Trophoblast cell (in vitro differentiated cells and primary cell): ENCODE measurements at regions not wholly inside any gene's neighbourhood (a gene's known extent, or its start where the extent isn't known, plus 50 kb on each side); places are given as distances from the start of the nearest gene placed in this dataset.

Experiments used
- DNase-seq, 2 donors: peaks; one replicate each; pipeline ENCODE4 v3.0.0-alpha.2; 2016
- H2AFZ ChIP-seq: 2 replicates; pipeline ENCODE4 v1.6.1; 2013; ENCODE audit warnings: low read length, moderate library complexity, mild to moderate bottlenecking; ENCODE audit not compliant: insufficient read depth, poor library complexity
- H2AK5ac ChIP-seq: 2 replicates; pipeline ENCODE4 v1.6.1; 2013; ENCODE audit warnings: mild to moderate bottlenecking, low read length
- H2BK120ac ChIP-seq: 2 replicates; pipeline ENCODE4 v1.6.1; 2013; ENCODE audit warnings: low read length, mild to moderate bottlenecking, moderate library complexity; ENCODE audit not compliant: insufficient read depth, poor library complexity
- H2BK12ac ChIP-seq: 2 replicates; pipeline ENCODE4 v1.6.1; 2013; ENCODE audit warnings: mild to moderate bottlenecking, low read length, moderate library complexity
- H2BK5ac ChIP-seq: 2 replicates; pipeline ENCODE4 v1.6.1; 2013; ENCODE audit warnings: low read length, low read depth, moderate library complexity, mild to moderate bottlenecking; ENCODE audit not compliant: poor library complexity
- H3K14ac ChIP-seq: 2 replicates; pipeline ENCODE4 v1.6.1; 2013; ENCODE audit warnings: mild to moderate bottlenecking, low read length
- H3K18ac ChIP-seq: 2 replicates; pipeline ENCODE4 v1.6.1; 2013; ENCODE audit warnings: mild to moderate bottlenecking, low read length
- H3K23ac ChIP-seq: 2 replicates; pipeline ENCODE4 v1.6.1; 2013; ENCODE audit warnings: low read length
- H3K27ac ChIP-seq: 2 replicates; pipeline ENCODE4 v1.5.1; 2013; ENCODE audit warnings: low read depth, mild to moderate bottlenecking, inconsistent platforms, low read length, moderate library complexity
- H3K27me3 ChIP-seq: 2 replicates; pipeline ENCODE4 v1.6.1; 2013; ENCODE audit warnings: inconsistent platforms, mild to moderate bottlenecking, low read length, moderate library complexity; ENCODE audit not compliant: insufficient read depth
- H3K36me3 ChIP-seq, 2 experiments: 1 replicate in 1 of 2; 2 replicates in 1 of 2; pipeline ENCODE4 v1.6.1; 2013; ENCODE audit warnings: low read length in 2 of 2, mild to moderate bottlenecking in 2 of 2, moderate library complexity in 1 of 2; ENCODE audit not compliant: insufficient read depth in 2 of 2, control insufficient read depth in 1 of 2
- H3K4ac ChIP-seq: 2 replicates; pipeline ENCODE4 v1.6.1; 2013; ENCODE audit warnings: low read depth, mild to moderate bottlenecking, low read length, moderate library complexity
- H3K4me1 ChIP-seq, 2 experiments: 1 replicate in 1 of 2; 2 replicates in 1 of 2; pipeline ENCODE4 v1.6.1; 2013; ENCODE audit warnings: low read length in 2 of 2, mild to moderate bottlenecking in 2 of 2, moderate library complexity in 1 of 2; ENCODE audit not compliant: insufficient read depth in 2 of 2, control insufficient read depth in 1 of 2
- H3K4me2 ChIP-seq: 2 replicates; pipeline ENCODE4 v1.6.1; 2013; ENCODE audit warnings: inconsistent platforms, mild to moderate bottlenecking, low read length, moderate library complexity
- H3K4me3 ChIP-seq: 2 replicates; pipeline ENCODE4 v1.5.1; 2013; ENCODE audit warnings: mild to moderate bottlenecking, low read depth, low read length, inconsistent platforms
- H3K79me1 ChIP-seq: one replicate; pipeline ENCODE4 v1.6.1; 2013; ENCODE audit warnings: low read length
- H3K79me2 ChIP-seq: 2 replicates; pipeline ENCODE4 v1.6.1; 2013; ENCODE audit warnings: low read length, mild to moderate bottlenecking; ENCODE audit not compliant: control insufficient read depth, insufficient read depth, poor library complexity
- H3K9ac ChIP-seq: 2 replicates; pipeline ENCODE4 v1.6.1; 2013; ENCODE audit warnings: mild to moderate bottlenecking, low read length
- H3K9me3 ChIP-seq: 2 replicates; pipeline ENCODE4 v1.6.1; 2013; ENCODE audit warnings: low read depth, mild to moderate bottlenecking, control low read depth, inconsistent platforms, low read length; ENCODE audit not compliant: insufficient read depth
- H4K12ac ChIP-seq: 2 replicates; pipeline ENCODE4 v1.6.1; 2013; ENCODE audit warnings: low read depth, mild to moderate bottlenecking, low read length, moderate library complexity
- H4K8ac ChIP-seq: 2 replicates; pipeline ENCODE4 v1.6.1; 2013; ENCODE audit warnings: low read depth, mild to moderate bottlenecking, low read length, moderate library complexity
- H4K91ac ChIP-seq: one replicate; pipeline ENCODE4 v1.6.1; 2013; ENCODE audit warnings: low read depth, mild to moderate bottlenecking, low read length, moderate library complexity
- WGBS: extraction: QIAGEN DNeasy Blood & Tissue Kit; methylation state at CpG from one replicate; pipeline ENCODE4 v1.1.7; 2013; ENCODE audit warnings: missing lambda C conversion rate; ENCODE audit not compliant: insufficient read length, insufficient coverage; ENCODE audit errors: extremely low coverage; 5-methylcytosine and 5-hydroxymethylcytosine counted together

DNA sequence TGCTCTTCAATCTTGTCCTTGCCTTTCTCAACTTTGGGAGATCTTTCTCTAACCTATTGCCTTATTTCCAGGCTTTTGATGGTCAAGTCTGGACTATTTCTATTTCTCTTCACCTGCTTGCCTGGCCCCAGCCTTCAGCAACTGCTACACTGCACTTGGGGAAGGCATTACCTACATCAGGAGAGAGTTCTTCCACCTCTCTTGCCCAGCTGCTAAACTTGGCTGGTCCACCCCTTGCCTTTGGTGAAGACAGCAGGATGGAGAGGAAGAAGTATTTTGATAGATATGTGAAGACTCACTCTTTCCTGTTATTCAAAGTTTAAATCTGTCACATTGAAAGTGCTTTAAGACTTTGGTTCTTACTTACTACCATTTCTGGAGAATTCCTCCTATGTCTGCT, 574.8 kb downstream of the ZPLD1 start:
- Histone ChIP-seq H3K27me3 (no peaks in the 10 kb centered on the region), H4K8ac (no peak overlapping the region), H2AFZ (no peak overlapping the region), H2BK120ac (no peak overlapping the region), H3K4me1 (no peaks in the 10 kb centered on the region), H3K79me1 (no peaks in the 10 kb centered on the region), H3K9ac (no peak overlapping the region), H3K9me3 (no peaks in the 10 kb centered on the region), H3K79me2 (no peaks in the 10 kb centered on the region), H2BK12ac (no peak overlapping the region), H3K4me2 (no peak overlapping the region), H4K91ac (no peak overlapping the region), H3K23ac (no peak overlapping the region), H3K4ac (no peak overlapping the region), H3K18ac (no peak overlapping the region), H3K27ac (no peak overlapping the region), H2AK5ac (no peak overlapping the region), H3K4me3 (no peak overlapping the region), H3K36me3 (no peaks in the 10 kb centered on the region), H3K14ac (no peak overlapping the region), H4K12ac (no peak overlapping the region), H2BK5ac (no peak overlapping the region)
- DNase-seq: no peak

- no peak overlapping the region for H3K27ac ChIP-seq
Observed at GRCh38 chr3:103025880-103026279, 591.1 kb downstream of the ZPLD1 start.

DNA sequence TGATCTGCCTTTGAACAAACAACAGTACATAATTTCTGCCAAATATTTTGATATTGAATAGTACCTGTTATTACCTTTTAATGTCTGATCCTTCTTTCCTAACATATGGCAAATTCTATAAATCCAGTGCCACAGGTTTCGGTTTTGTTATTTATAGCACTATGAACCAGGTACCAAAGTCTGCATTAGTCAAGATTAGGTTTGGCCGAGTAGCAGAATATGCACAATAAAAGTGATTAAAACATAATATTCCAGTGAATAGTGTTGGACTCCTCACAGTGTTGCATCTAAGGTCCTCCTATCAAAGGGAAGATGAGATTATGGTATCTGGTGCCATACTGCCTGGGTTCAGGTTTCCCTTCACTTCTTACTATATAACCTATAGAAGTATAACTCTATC, 599.0 kb downstream of the ZPLD1 start:
- H2AK5ac ChIP-seq: no peak overlapping the region
- no peak overlapping the region for H3K4ac ChIP-seq
- no peaks in the 10 kb centered on the region for H3K79me2 ChIP-seq
- no peak overlapping the region for H2AFZ ChIP-seq
- no peak overlapping the region for H3K4me2 ChIP-seq
- H3K79me1 ChIP-seq: no peaks in the 10 kb centered on the region
- no peak overlapping the region for H3K4me3 ChIP-seq
- no peak overlapping the region for H3K18ac ChIP-seq
- no peak overlapping the region for H4K12ac ChIP-seq
- H2BK12ac ChIP-seq: no peak overlapping the region
- H3K27ac ChIP-seq: no peak overlapping the region
- no peaks in the 10 kb centered on the region for H3K9me3 ChIP-seq
- H2BK5ac ChIP-seq: no peak overlapping the region
- no peaks in the 10 kb centered on the region for H3K27me3 ChIP-seq
- H3K4me1 ChIP-seq: no peaks in the 10 kb centered on the region
- DNase-seq: no peak
- no peak overlapping the region for H4K8ac ChIP-seq
- no peaks in the 10 kb centered on the region for H3K36me3 ChIP-seq
- H4K91ac ChIP-seq: no peak overlapping the region
- H2BK120ac ChIP-seq: no peak overlapping the region
- H3K23ac ChIP-seq: no peak overlapping the region
- no CpG with 5 or more reads among the region's 2 CpGs for WGBS
- no peak overlapping the region for H3K9ac ChIP-seq
- no peak overlapping the region for H3K14ac ChIP-seq

More at GRCh38 chr3:103025880-103026279, 591.1 kb downstream of the ZPLD1 start:
- Histone ChIP-seq H2BK5ac (no peak overlapping the region), H3K27me3 (no peaks in the 10 kb centered on the region), H3K36me3 (no peaks in the 10 kb centered on the region), H3K4me1 (no peaks in the 10 kb centered on the region), H4K91ac (no peak overlapping the region), H3K9me3 (no peaks in the 10 kb centered on the region), H3K4me3 (no peak overlapping the region), H2AFZ (no peak overlapping the region), H3K4ac (no peak overlapping the region), H4K8ac (no peak overlapping the region), H4K12ac (no peak overlapping the region), H3K18ac (no peak overlapping the region), H3K23ac (no peak overlapping the region), H3K79me2 (no peaks in the 10 kb centered on the region), H3K79me1 (no peaks in the 10 kb centered on the region), H3K14ac (no peak overlapping the region), H2AK5ac (no peak overlapping the region), H2BK12ac (no peak overlapping the region), H2BK120ac (no peak overlapping the region), H3K9ac (no peak overlapping the region), H3K4me2 (no peak overlapping the region)
- DNase-seq: no peak

GRCh38 chr3:103047640-103048039, 612.8 kb downstream of the ZPLD1 start:
- Histone ChIP-seq H2BK12ac (no peak overlapping the region), H2BK5ac (no peak overlapping the region), H3K36me3 (no peaks in the 10 kb centered on the region), H3K27me3 (no peaks in the 10 kb centered on the region), H4K91ac (no peak overlapping the region), H3K4ac (no peak overlapping the region), H3K18ac (no peak overlapping the region), H3K14ac (no peak overlapping the region), H3K9me3 (no peaks in the 10 kb centered on the region), H2BK120ac (no peak overlapping the region), H3K9ac (no peak overlapping the region), H2AFZ (no peak overlapping the region), H3K79me1 (no peaks in the 10 kb centered on the region), H4K12ac (no peak overlapping the region), H3K4me2 (no peak overlapping the region), H3K79me2 (no peaks in the 10 kb centered on the region), H2AK5ac (no peak overlapping the region), H3K27ac (no peak overlapping the region), H3K4me3 (no peak overlapping the region), H3K23ac (no peak overlapping the region), H4K8ac (no peak overlapping the region), H3K4me1 (no peaks in the 10 kb centered on the region)
- WGBS: no CpG with 5 or more reads among the region's 2 CpGs
- DNase-seq: no peak
